ENCODE measurements at regions not wholly inside any gene's neighbourhood (a gene's known extent, or its start where the extent isn't known, plus 50 kb on each side); places are given as distances from the start of the nearest gene placed in this dataset.
"Not testable (repeated sequence)": the region's sequence is repeated elsewhere in the genome, so short reads cannot be mapped to it uniquely, and the experiment has no call there.

- peak; percentile 42 for DNase-seq (ENCODE audit: low read depth)
Observed at GRCh38 chr16:85202631-85203461, 90.6 kb upstream of the CIBAR2 start.

- no peak for DNase-seq (ENCODE audit: low read depth)
Observed at GRCh38 chr16:85203462-85203813, 91.2 kb upstream of the CIBAR2 start.

- DNase-seq (ENCODE audit: low read depth): peak; percentile 82
Observed at GRCh38 chr16:85204242-85205010, 92.2 kb upstream of the CIBAR2 start.

- not testable (repeated sequence) for DNase-seq (ENCODE audit: low read depth)
Observed at GRCh38 chr16:85205257-85205656, 93.0 kb upstream of the CIBAR2 start.

GRCh38 chr16:85205747-85206471 is 93.6 kb upstream of the CIBAR2 start:
- peak; percentile 70 for DNase-seq (ENCODE audit: low read depth)

GRCh38 chr16:85206472-85207356 is 94.4 kb upstream of the CIBAR2 start:
- no peak for DNase-seq (ENCODE audit: low read depth)

- no peak for DNase-seq (ENCODE audit: low read depth)
Observed at GRCh38 chr16:85207357-85207921, 95.2 kb upstream of the CIBAR2 start.

GRCh38 chr16:85208181-85208580 is 95.9 kb upstream of the CIBAR2 start:
- no peak for DNase-seq (ENCODE audit: low read depth)

GRCh38 chr16:85208643-85209520 is 96.6 kb upstream of the CIBAR2 start:
- DNase-seq (ENCODE audit: low read depth): no peak

GRCh38 chr16:85209526-85210121 is 97.4 kb upstream of the CIBAR2 start:
- DNase-seq (ENCODE audit: low read depth): no peak

GRCh38 chr16:85210423-85211169 is 98.3 kb upstream of the CIBAR2 start:
- peak; percentile 81 for DNase-seq (ENCODE audit: low read depth)

GRCh38 chr16:85211271-85211801 is 99.1 kb upstream of the CIBAR2 start:
- DNase-seq (ENCODE audit: low read depth): peak; percentile 52

- no peak for DNase-seq (ENCODE audit: low read depth)
Observed at GRCh38 chr16:85213926-85214675, 101.8 kb upstream of the CIBAR2 start.

- DNase-seq (ENCODE audit: low read depth): no peak
Observed at GRCh38 chr16:85215478-85216118, 103.3 kb upstream of the CIBAR2 start.

GRCh38 chr16:85216522-85217375 is 104.5 kb upstream of the CIBAR2 start:
- DNase-seq (ENCODE audit: low read depth): no peak

GRCh38 chr16:85220125-85220839 is 108.0 kb upstream of the CIBAR2 start:
- peak; percentile 73 for DNase-seq (ENCODE audit: low read depth)
